ENCODE measurements at regions not wholly inside any gene's neighbourhood (a gene's known extent, or its start where the extent isn't known, plus 50 kb on each side); places are given as distances from the start of the nearest gene placed in this dataset.

- TF ChIP-seq, protein P1, sequence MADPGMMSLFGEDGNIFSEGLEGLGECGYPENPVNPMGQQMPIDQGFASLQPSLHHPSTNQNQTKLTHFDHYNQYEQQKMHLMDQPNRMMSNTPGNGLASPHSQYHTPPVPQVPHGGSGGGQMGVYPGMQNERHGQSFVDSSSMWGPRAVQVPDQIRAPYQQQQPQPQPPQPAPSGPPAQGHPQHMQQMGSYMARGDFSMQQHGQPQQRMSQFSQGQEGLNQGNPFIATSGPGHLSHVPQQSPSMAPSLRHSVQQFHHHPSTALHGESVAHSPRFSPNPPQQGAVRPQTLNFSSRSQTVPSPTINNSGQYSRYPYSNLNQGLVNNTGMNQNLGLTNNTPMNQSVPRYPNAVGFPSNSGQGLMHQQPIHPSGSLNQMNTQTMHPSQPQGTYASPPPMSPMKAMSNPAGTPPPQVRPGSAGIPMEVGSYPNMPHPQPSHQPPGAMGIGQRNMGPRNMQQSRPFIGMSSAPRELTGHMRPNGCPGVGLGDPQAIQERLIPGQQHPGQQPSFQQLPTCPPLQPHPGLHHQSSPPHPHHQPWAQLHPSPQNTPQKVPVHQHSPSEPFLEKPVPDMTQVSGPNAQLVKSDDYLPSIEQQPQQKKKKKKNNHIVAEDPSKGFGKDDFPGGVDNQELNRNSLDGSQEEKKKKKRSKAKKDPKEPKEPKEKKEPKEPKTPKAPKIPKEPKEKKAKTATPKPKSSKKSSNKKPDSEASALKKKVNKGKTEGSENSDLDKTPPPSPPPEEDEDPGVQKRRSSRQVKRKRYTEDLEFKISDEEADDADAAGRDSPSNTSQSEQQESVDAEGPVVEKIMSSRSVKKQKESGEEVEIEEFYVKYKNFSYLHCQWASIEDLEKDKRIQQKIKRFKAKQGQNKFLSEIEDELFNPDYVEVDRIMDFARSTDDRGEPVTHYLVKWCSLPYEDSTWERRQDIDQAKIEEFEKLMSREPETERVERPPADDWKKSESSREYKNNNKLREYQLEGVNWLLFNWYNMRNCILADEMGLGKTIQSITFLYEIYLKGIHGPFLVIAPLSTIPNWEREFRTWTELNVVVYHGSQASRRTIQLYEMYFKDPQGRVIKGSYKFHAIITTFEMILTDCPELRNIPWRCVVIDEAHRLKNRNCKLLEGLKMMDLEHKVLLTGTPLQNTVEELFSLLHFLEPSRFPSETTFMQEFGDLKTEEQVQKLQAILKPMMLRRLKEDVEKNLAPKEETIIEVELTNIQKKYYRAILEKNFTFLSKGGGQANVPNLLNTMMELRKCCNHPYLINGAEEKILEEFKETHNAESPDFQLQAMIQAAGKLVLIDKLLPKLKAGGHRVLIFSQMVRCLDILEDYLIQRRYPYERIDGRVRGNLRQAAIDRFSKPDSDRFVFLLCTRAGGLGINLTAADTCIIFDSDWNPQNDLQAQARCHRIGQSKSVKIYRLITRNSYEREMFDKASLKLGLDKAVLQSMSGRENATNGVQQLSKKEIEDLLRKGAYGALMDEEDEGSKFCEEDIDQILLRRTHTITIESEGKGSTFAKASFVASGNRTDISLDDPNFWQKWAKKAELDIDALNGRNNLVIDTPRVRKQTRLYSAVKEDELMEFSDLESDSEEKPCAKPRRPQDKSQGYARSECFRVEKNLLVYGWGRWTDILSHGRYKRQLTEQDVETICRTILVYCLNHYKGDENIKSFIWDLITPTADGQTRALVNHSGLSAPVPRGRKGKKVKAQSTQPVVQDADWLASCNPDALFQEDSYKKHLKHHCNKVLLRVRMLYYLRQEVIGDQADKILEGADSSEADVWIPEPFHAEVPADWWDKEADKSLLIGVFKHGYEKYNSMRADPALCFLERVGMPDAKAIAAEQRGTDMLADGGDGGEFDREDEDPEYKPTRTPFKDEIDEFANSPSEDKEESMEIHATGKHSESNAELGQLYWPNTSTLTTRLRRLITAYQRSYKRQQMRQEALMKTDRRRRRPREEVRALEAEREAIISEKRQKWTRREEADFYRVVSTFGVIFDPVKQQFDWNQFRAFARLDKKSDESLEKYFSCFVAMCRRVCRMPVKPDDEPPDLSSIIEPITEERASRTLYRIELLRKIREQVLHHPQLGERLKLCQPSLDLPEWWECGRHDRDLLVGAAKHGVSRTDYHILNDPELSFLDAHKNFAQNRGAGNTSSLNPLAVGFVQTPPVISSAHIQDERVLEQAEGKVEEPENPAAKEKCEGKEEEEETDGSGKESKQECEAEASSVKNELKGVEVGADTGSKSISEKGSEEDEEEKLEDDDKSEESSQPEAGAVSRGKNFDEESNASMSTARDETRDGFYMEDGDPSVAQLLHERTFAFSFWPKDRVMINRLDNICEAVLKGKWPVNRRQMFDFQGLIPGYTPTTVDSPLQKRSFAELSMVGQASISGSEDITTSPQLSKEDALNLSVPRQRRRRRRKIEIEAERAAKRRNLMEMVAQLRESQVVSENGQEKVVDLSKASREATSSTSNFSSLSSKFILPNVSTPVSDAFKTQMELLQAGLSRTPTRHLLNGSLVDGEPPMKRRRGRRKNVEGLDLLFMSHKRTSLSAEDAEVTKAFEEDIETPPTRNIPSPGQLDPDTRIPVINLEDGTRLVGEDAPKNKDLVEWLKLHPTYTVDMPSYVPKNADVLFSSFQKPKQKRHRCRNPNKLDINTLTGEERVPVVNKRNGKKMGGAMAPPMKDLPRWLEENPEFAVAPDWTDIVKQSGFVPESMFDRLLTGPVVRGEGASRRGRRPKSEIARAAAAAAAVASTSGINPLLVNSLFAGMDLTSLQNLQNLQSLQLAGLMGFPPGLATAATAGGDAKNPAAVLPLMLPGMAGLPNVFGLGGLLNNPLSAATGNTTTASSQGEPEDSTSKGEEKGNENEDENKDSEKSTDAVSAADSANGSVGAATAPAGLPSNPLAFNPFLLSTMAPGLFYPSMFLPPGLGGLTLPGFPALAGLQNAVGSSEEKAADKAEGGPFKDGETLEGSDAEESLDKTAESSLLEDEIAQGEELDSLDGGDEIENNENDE (IDR thresholded peaks at IDR 0.05; ENCODE audit: insufficient replicate concordance, low read length), result no peak
- TF ChIP-seq SP4 (IDR thresholded peaks at IDR 0.05; ENCODE audit: low read length) (no peak), ASH2L (IDR thresholded peaks at IDR 0.05; ENCODE audit: low read length) (no peak), MAFK (IDR thresholded peaks at IDR 0.05; ENCODE audit: low read depth, low read length) (no peak), JUND (IDR thresholded peaks at IDR 0.05; ENCODE audit: low read length) (no peak), CREB1 (IDR thresholded peaks at IDR 0.05) (no peak), SIN3A (conservative IDR thresholded peaks at IDR 0.05 in 1 of 2, IDR thresholded peaks at IDR 0.05 in 1 of 2; ENCODE audit: low read depth in 1 of 2, low read length in 2 of 2) (no peak), NANOG (IDR thresholded peaks at IDR 0.05; ENCODE audit: insufficient read depth, low read depth, low read length, poor library complexity, severe bottlenecking) (no peak), JUN (IDR thresholded peaks at IDR 0.05; ENCODE audit: low read depth, low read length) (no peak)
Measured at GRCh38 chr13:21996049-21996448, 325.2 kb downstream of the FGF9 start (continued).
